SU-DHL-6 (cell line): ENCODE measurements at regions not wholly inside any gene's neighbourhood (a gene's known extent, or its start where the extent isn't known, plus 50 kb on each side); places are given as distances from the start of the nearest gene placed in this dataset.
"Not testable (repeated sequence)": the region's sequence is repeated elsewhere in the genome, so short reads cannot be mapped to it uniquely, and the experiment has no call there.

Experiments used
- CTCF ChIP-seq: fragments of 200-600 bp; sonication (generic); IDR thresholded peaks from one replicate; pipeline ENCODE4 v1.5.1; 2017; ENCODE audit warnings: antibody characterized with exemption, mild to moderate bottlenecking, low read length, moderate library complexity; ENCODE audit not compliant: insufficient read depth, poor library complexity, severe bottlenecking
- EZH2phosphoT487 ChIP-seq: fragments of 200-600 bp; sonication (generic), shearing (Covaris generic); conservative IDR thresholded peaks from 2 replicates; pipeline ENCODE4 v1.6.1; 2018; ENCODE audit warnings: mild to moderate bottlenecking, antibody characterized with exemption, low read length, moderate library complexity, mixed read lengths

- not testable (repeated sequence) for TF ChIP-seq CTCF, EZH2phosphoT487
Measured at GRCh38 chr1:83214317-83214716, 784.6 kb downstream of the TTLL7 start.
